Loucy (cell line): ENCODE measurements at regions not wholly inside any gene's neighbourhood (a gene's known extent, or its start where the extent isn't known, plus 50 kb on each side); places are given as distances from the start of the nearest gene placed in this dataset.

Experiments used
- H2AFZ ChIP-seq: fragments of 200-600 bp; sonication (generic); 2 replicates; pipeline ENCODE4 v1.6.0; 2016; ENCODE audit warnings: antibody characterized with exemption, mild to moderate bottlenecking, low read length, moderate library complexity
- H3F3A ChIP-seq: fragments of 200-600 bp; 2 replicates; pipeline ENCODE4 v1.6.0; 2016; ENCODE audit warnings: antibody characterized with exemption, low read depth, mild to moderate bottlenecking
- H3K27me3 ChIP-seq: fragments of 200-600 bp; sonication (generic); 2 replicates; pipeline ENCODE4 v1.6.1; 2014; ENCODE audit warnings: low read length, mild to moderate bottlenecking; ENCODE audit not compliant: insufficient read depth, poor library complexity, severe bottlenecking
- H3K36me3 ChIP-seq: fragments of 200-600 bp; sonication (generic); 2 replicates; pipeline ENCODE4 v1.6.1; 2016; ENCODE audit warnings: low read length; ENCODE audit not compliant: insufficient read depth
- H3K4me1 ChIP-seq: fragments of 200-600 bp; sonication (generic); 2 replicates; pipeline ENCODE4 v1.5.1; 2014; ENCODE audit warnings: low read length, mild to moderate bottlenecking; ENCODE audit not compliant: insufficient read depth, poor library complexity, severe bottlenecking
- H3K4me2 ChIP-seq: fragments of 200-600 bp; sonication (generic); 2 replicates; pipeline ENCODE4 v1.6.0; 2014; ENCODE audit warnings: antibody characterized with exemption, low read length, low read depth, mild to moderate bottlenecking; ENCODE audit not compliant: poor library complexity, severe bottlenecking
- H3K4me3 ChIP-seq: fragments of 200-600 bp; sonication (generic); 2 replicates; pipeline ENCODE4 v1.5.1; 2014; ENCODE audit warnings: low read length, mild to moderate bottlenecking, mixed read lengths; ENCODE audit not compliant: poor library complexity, severe bottlenecking
- H3K79me2 ChIP-seq: fragments of 200-600 bp; sonication (generic); 2 replicates; pipeline ENCODE4 v1.6.1; 2014; ENCODE audit warnings: low read length; ENCODE audit not compliant: insufficient read depth
- H3K9ac ChIP-seq: fragments of 200-600 bp; sonication (generic); 2 replicates; pipeline ENCODE4 v1.6.0; 2014; ENCODE audit warnings: mild to moderate bottlenecking, low read depth, low read length, moderate library complexity; ENCODE audit not compliant: poor library complexity, severe bottlenecking
- H3K9me2 ChIP-seq: fragments of 200-600 bp; sonication (generic); replicated peaks from 2 replicates; pipeline ENCODE4 v1.6.1; 2016; ENCODE audit warnings: low read depth, low read length, mixed read lengths
- H3K9me3 ChIP-seq: fragments of 200-600 bp; sonication (generic); 2 replicates; pipeline ENCODE4 v1.6.1; 2014; ENCODE audit warnings: mild to moderate bottlenecking, antibody characterized with exemption, low read length, low read depth; ENCODE audit not compliant: insufficient read depth
- H4K20me1 ChIP-seq: fragments of 200-600 bp; sonication (generic); 2 replicates; pipeline ENCODE4 v1.6.0; 2014; ENCODE audit warnings: antibody characterized with exemption, low read length, mild to moderate bottlenecking; ENCODE audit not compliant: insufficient read depth, poor library complexity, severe bottlenecking
- EZH2phosphoT487 ChIP-seq: fragments of 200-600 bp; IDR thresholded peaks from 2 replicates; pipeline ENCODE4 v1.6.1; 2018; ENCODE audit warnings: antibody characterized with exemption, mild to moderate bottlenecking, moderate library complexity, borderline replicate concordance
- TF ChIP-seq, protein P1 (sequence below): fragments of 200-600 bp; sonication (generic); conservative IDR thresholded peaks from 2 replicates; pipeline ENCODE4 v1.5.1; 2014; ENCODE audit warnings: mild to moderate bottlenecking, antibody characterized with exemption, low read length

GRCh38 chr4:187063251-187063650 lies 339.6 kb upstream of the FAT1 start:
- Histone ChIP-seq H3K36me3 (no peaks in the 10 kb centered on the region), H3K27me3 (no peaks in the 10 kb centered on the region), H4K20me1 (no peaks in the 10 kb centered on the region), H3K4me2 (no peak overlapping the region), H3K4me3 (no peak overlapping the region), H3K9ac (no peak overlapping the region), H3K9me3 (no peaks in the 10 kb centered on the region), H3K4me1 (no peaks in the 10 kb centered on the region), H3K79me2 (no peaks in the 10 kb centered on the region), H3F3A (no peaks in the 10 kb centered on the region), H3K9me2 (no peaks in the 10 kb centered on the region), H2AFZ (no peak overlapping the region)
- no peak for TF ChIP-seq EZH2phosphoT487
- TF ChIP-seq, protein P1, sequence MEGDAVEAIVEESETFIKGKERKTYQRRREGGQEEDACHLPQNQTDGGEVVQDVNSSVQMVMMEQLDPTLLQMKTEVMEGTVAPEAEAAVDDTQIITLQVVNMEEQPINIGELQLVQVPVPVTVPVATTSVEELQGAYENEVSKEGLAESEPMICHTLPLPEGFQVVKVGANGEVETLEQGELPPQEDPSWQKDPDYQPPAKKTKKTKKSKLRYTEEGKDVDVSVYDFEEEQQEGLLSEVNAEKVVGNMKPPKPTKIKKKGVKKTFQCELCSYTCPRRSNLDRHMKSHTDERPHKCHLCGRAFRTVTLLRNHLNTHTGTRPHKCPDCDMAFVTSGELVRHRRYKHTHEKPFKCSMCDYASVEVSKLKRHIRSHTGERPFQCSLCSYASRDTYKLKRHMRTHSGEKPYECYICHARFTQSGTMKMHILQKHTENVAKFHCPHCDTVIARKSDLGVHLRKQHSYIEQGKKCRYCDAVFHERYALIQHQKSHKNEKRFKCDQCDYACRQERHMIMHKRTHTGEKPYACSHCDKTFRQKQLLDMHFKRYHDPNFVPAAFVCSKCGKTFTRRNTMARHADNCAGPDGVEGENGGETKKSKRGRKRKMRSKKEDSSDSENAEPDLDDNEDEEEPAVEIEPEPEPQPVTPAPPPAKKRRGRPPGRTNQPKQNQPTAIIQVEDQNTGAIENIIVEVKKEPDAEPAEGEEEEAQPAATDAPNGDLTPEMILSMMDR: no peak

DNA sequence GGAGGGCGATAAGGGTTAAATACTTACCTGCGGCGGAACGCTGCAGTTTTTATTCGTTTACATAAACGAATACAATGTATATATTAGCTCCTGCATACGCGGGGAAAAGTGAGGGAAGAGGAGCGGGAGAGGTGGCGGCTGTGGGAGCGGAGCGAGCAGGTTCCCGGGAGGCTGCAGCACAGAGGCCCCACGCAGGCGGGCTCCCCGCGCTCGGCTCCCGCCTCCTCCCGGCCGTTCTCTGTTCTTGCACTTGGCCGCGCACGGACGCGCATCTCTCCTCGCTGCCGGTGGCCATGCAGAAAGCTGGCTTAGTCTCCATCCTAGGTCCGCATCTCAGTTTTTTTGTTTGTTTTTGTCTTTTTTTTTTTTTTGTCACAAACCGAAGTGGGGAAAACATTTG lies 340.4 kb upstream of the FAT1 start:
- H3K27me3 ChIP-seq: no peaks in the 10 kb centered on the region
- H3K9me2 ChIP-seq: no peaks in the 10 kb centered on the region
- no peaks in the 10 kb centered on the region for H3K36me3 ChIP-seq
- H4K20me1 ChIP-seq: no peaks in the 10 kb centered on the region
- H3K9ac ChIP-seq: no peak overlapping the region
- no peak overlapping the region for H2AFZ ChIP-seq
- H3K9me3 ChIP-seq: no peaks in the 10 kb centered on the region
- H3K4me2 ChIP-seq: no peak overlapping the region
- H3K4me3 ChIP-seq: no peak overlapping the region
- H3F3A ChIP-seq: no peaks in the 10 kb centered on the region
- no peaks in the 10 kb centered on the region for H3K79me2 ChIP-seq
- no peak for TF ChIP-seq EZH2phosphoT487
- TF ChIP-seq, protein P1: no peak
- no peaks in the 10 kb centered on the region for H3K4me1 ChIP-seq

DNA sequence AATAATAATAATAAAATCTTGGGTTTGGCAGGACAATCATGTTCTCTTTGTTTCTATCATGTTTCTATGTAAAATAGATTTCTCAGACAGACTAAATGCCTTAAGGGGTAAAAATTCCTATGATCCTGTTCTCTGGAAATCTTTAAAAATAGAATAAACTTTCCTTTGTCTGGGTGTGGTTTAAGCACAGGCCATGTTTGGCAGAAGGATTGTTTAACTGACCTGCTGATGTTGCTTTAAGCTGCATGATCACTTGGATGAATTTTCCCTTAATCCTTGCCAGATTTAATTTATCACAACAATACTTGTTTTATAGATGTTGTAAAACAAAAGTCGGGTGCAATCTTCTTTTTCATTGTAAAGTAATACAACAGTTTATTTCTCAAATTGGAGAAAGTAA lies 341.7 kb upstream of the FAT1 start:
- Histone ChIP-seq H4K20me1 (no peaks in the 10 kb centered on the region), H3K9me2 (no peaks in the 10 kb centered on the region), H3K27me3 (no peaks in the 10 kb centered on the region), H3F3A (no peaks in the 10 kb centered on the region), H3K4me1 (no peaks in the 10 kb centered on the region), H3K36me3 (no peaks in the 10 kb centered on the region), H3K9me3 (no peaks in the 10 kb centered on the region), H3K79me2 (no peaks in the 10 kb centered on the region), H3K9ac (no peak overlapping the region), H3K4me3 (no peak overlapping the region), H3K4me2 (no peak overlapping the region), H2AFZ (no peak overlapping the region)
- TF ChIP-seq EZH2phosphoT487: no peak
- TF ChIP-seq, protein P1: no peak
